ENCODE measurements at regions not wholly inside any gene's neighbourhood (a gene's known extent, or its start where the extent isn't known, plus 50 kb on each side); places are given as distances from the start of the nearest gene placed in this dataset.

DNA sequence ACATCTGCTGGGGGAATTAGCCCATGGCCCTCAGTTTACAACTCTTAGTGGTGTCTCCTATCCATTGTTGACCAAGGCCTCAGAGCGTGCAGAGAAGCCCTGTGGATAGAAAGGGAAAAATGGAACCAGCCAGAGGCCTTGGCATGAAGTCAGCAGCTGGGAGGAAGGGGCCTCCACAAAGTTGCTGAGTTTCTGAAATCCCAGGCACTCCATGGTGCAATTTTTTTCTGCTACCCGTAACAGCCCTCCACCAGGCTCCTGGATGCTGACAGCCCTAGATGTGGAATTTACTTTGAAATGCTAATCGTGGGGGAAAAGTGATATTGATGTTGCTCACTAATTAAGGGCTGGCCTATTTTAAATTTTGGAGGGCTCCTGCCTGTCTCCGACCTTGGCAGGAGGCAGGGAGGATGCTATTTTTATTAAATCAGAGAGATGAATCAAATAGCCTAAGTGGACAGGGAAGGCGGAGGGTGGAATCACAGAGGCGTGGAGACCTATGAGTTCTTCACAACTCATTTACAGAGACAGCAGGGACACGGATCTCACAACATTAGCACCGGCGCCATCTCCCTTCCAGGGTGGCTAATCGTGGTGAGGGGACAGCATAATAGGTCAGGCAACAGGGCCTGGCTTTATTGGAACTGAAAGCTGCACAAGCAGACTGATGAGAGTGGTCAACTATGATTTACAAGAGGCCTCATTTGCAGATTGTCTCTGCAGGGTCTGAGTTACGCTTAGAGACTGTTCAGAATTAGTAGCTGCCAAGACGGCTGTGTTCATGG is 99.8 kb upstream of the WSCD2 start:
- no peak for DNase-seq (ENCODE audit: low read depth in 4 of 4, low spot score in 2 of 4)

DNA sequence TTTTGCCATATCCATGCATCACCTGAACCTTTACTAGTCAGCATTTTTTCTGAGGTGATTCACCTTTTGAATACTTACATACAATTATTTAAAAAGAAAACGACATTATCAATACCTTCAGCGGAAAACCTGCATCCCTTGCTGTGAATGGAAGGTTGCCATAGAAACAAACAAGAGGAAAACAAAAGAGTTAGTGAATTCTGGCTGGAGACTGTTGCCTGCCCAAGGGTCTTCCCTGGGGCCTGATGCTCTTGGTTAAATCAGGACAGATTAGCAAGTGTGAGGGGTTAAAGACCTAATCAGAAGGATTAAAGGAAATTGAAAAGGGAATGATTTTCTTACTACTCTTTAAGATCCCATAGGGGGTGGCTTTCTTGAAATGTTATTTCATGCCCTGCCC is 96.0 kb upstream of the WSCD2 start:
- no peak for DNase-seq (ENCODE audit: low read depth in 4 of 4, low spot score in 2 of 4)

DNA sequence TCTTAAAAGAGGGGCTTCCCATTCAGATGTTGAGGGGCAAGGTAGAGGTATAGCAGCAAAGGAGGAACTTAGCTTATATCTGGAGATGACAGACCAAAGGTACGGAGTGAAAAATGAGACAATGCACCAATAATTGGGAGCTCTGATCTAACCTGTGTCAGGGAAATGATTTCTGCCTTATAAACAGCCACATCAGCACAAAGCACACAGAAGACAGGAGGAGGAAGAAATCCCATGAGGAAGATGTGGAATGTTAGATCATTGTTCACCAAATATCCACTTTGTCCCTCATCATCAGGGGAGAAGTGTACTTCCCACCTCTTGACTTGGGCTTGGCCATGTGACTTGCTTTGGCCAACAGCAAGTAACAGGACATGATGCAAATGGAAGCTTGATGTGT is 93.7 kb upstream of the WSCD2 start:
- DNase-seq (ENCODE audit: low read depth in 4 of 4, low spot score in 2 of 4), result no peak

DNA sequence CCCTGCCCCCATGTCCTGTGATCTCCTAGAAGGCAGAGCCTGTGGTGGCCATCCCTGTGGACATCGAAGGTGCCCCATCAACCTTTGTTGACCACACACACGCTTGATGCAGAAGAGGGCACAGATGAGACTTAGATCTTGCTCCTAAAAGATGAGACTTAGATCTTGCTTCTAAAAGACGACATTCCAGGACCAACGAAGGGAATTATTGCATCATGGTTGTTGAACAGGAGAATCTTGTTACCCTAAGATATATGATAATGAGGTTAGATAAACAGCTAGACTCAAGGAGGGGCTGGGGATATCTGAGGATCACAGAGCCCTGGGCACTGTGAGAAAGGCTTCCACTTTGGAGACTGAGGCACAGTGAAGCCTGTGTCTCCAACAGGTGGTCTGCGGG is 91.1 kb upstream of the WSCD2 start:
- no peak for DNase-seq (ENCODE audit: low read depth in 4 of 4, low spot score in 2 of 4)

DNA sequence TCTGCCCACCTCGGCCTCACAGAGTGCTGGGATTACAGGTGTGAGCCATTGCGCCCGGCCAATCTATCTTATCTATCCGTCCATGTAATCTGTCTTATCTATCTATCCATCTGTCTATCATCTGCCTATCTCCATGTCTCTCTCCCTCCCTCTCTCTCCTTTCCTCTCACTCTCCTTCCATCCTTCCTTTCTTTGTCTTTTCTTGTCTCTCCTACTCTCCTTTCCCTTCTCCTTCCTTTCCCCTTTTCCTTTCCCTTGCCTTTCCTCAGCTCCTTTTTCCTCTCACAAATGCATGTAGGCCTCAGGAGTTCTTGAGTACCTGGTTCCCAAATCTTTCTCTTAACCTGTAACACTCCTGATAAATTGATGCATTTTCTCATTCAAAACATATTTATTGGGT is 89.3 kb upstream of the WSCD2 start:
- no peak for DNase-seq (ENCODE audit: low read depth in 4 of 4, low spot score in 2 of 4)

DNA sequence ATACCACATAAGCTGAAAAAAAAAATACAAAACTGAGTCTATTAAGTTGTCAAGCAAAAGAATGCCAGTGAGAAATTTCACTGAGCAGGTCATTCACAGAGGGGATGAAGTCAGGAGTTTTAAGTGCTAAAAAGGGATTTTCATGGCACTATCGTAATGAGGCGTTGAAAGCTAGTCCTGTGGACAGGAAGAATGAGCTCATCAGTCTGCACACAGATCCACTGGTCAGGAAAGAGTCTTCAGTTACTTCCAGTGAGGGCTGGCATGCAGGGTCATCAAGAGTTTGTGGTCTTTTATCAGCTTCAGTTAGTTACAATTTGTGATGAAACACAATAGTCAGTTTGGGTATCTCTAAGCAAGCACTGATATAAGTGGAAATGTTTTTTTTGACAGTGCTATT is 88.1 kb upstream of the WSCD2 start:
- no peak for DNase-seq (ENCODE audit: low read depth in 4 of 4, low spot score in 2 of 4)

DNA sequence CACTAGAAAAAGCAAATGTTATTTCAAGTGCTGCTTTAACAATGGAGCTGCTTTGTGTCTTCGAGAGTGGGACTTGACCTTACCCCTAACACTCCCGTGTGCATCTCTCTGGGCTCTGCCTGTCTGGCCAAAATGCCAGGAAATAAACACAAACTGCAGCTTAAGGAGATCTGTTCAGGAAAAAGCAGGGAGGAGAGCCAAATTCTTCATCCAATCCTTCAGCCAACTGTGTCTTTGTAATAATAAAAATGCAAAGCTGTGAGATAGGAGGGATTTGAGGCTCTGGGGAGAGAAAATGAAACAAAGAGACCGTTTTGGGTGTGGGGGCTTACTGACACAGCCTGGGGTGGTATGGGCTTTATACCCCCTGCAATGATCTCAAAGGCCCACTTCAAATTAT is 85.8 kb upstream of the WSCD2 start:
- no peak for DNase-seq (ENCODE audit: low read depth in 4 of 4, low spot score in 2 of 4)

DNA sequence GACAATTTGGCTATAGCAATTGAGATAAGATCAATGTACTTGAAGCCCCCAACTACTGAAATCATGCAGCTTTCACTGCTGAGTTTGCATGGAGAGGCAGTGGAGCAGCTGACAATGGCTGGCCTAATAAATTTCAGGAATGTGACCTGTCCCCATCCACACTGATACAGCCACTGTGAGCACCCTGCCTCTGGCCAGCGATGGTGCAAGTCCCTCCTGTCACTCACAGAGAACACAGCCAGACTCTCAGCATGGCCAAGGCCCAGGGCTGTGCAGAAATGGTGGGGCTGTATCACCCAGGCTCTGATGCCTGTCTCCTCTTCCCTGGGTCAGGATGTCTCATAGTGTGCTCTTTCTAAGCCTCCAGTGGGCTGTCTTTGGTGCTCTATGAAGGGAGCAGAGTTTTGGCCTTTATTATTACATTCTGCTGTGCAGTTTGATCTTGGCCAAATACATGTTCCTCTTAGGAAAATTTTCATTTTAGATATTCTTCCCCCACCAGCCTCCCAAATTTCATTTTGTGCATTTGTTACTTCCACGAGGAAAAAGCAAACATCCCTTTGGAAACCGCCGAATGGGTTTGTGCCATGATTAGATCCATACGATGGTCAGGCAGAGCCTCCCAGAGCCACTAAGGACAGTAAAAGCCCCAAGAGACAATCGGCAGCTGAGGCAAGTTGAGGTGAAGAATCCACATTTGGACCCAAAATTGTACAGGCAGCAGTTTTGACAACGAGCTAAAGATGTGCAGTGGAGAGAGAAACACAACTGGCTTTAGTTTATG is 85.1 kb upstream of the WSCD2 start:
- DNase-seq (ENCODE audit: low read depth in 4 of 4, low spot score in 2 of 4), result no peak

DNA sequence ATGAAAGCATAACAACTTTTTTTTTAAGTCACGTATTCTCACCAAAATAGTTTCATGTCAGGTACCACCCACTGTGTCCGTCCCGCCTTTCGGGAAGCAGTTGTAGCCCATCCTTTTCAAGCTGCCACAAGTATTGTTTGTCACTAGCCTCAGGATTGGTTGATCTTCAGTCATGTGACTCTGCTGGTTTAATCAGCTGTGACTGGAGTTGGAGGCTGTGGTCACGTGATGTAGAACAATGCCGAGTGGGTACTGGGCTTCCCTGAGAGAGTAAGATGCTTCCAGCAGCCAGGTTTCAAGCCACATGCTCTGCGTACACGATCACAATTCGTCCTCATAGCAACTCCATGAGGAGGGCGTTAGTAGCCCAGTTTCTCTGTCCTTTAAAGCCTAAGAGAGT is 83.0 kb upstream of the WSCD2 start:
- DNase-seq (ENCODE audit: low read depth in 4 of 4, low spot score in 2 of 4), result no peak

DNA sequence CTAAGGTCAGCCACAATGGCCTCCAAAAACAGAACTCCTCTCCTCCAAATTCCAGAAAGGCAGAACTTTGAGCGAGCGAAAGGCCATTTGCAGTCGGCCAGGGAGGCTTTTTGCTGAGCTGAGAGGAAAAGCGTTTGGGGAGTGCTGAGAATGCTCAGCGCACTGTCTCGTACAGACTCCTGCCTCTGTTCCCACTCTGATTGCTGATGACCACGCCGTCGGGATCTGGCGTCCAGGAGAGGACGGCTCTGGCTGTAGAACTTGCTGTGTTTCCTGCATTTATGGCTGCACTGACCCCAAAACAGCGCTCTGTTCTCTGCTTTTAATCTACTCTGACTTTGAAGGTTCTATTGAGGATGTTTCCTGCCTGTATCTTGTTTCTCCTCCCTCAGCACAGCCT is 82.4 kb upstream of the WSCD2 start:
- no peak for DNase-seq (ENCODE audit: low read depth in 4 of 4, low spot score in 2 of 4)

DNA sequence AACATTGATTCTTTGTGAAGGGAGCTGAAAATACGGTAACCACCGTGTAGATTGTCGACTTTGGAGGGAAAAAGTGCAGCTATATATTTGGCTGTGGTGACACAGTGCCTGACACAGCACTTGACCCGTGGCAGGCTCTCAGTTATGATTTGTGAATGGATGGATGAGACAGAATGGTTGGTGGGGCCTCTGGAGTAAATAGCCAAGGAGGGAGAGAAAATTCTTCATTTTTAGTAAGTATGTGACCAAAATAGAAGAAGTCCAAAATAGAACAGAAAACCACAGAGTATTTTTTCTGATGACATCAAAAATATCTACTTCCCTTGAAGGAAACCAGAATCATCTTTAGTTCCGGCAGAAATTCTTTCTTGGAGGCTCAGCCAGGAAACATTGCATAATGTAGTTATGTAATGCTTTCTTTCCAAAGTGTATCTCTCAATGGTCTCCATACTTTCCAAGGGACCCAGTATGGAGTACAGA is 82.0 kb upstream of the WSCD2 start:
- no peak for DNase-seq (ENCODE audit: low read depth in 4 of 4, low spot score in 2 of 4)

DNA sequence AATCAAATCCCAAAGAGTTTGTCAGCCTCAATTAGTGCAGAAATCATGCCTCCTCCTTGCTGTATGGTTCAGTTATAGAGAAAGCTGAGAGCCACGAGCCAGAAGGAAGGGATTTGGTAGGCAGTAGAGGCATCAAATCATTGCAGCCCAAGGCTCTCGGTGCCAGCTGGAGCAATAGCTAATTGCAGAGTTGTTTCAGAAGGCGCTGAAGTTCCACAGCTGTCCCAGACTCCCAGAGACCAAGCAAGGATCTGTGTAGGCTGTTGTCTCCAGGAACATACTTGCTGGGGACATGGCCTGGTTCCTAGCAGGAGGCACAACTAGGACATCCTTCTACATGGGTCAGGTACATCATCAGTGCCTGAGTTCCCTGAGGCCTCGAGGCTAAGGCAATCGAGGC is 80.4 kb upstream of the WSCD2 start:
- DNase-seq (ENCODE audit: low read depth in 4 of 4, low spot score in 2 of 4), result no peak

DNA sequence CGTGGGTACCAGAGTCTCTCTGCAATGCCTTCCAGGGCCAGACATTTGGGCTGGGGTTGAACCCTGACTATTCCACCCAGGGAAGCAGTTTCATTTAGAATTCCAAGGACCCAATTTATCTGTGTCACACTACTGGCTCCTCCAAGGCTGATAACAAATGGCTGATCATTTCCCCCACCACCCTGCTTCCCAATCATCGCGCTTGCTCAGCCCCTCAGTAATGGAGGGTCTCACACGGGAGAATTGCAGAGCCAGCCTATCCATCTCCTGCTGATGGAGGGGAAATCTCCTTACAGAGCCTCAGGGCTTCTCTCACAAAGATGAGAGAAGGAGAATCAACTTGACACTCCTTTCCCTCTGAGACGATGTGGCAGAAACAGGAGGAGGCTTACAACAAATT is 78.4 kb upstream of the WSCD2 start:
- no peak for DNase-seq (ENCODE audit: low read depth in 4 of 4, low spot score in 2 of 4)

DNA sequence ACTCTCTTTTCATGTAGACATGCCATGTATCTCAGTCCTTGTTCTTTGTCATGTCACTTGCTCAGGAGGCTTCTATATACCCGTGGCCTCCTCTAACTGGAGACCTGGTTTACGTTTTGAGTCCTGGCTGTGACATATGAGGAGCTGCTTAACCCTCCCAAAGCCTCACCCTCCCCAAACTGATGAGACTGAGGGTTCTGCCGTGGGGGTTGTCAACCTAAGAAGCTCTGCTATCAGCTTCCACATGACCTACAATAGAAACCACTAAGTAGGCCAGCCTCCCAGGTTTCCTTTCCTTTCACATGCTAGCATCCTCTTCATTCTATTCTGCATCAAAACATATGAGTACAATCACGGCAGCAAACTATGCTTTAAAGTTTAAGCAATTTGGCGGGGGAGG is 76.8 kb upstream of the WSCD2 start:
- no peak for DNase-seq (ENCODE audit: low read depth in 4 of 4, low spot score in 2 of 4)

DNA sequence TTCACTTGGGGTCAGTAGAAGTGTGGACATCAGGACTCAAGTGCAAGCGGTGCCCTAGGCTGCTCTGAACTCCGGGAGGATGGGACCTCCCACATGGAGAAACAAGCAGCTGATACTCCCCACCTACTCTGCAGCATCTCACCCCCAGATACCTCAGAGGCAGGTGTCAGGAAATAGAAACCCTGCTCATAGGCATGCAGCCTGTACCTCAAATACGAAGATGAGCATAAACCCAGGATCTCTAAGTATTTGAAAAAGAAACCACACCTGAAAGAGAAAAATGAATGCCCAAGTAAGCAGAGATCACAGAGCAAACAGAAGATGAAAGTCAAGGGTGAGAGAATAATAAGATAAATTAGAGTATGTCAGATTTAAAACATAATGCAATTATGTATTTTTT is 75.6 kb upstream of the WSCD2 start:
- no peak for DNase-seq (ENCODE audit: low read depth in 4 of 4, low spot score in 2 of 4)

DNA sequence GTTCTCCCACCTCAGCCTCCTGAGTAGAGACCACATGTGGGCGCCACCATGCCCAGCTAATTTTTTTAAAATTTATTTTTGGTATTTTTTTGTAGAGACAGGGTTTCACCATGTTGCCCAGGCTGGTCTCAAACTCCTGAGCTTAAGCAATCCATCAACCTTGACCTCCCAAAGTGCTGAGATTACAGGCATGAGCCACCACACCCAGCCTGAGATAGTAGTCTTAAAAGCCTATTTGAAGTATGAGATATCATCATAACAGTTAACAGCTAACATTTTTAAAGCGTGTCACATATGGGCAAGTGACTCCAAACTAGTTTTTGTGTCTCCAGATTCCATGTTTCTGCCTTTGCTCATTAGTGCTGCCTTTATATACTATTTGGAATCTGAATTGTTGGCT is 74.6 kb upstream of the WSCD2 start:
- no peak for DNase-seq (ENCODE audit: low read depth in 4 of 4, low spot score in 2 of 4)

DNA sequence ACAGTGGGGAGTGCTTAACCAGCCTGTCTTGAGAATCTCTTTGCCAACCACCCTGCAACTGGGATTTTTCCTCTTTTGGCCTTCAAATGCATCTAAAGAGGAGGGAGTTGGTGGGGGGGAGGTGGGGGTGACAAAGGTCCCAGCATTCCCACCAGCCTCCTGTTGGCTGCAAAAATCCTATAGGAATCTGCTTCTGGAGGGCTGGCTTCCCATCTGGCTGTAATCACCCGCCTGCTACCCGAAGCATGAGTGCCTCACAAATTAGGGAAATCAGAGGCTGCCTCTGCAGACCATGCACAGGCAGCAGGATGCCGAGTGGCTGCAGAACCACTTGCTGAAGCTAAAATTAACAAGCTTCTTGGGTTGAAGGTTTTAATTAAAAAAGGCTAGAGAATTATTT is 73.9 kb upstream of the WSCD2 start:
- no peak for DNase-seq (ENCODE audit: low read depth in 4 of 4, low spot score in 2 of 4)

DNA sequence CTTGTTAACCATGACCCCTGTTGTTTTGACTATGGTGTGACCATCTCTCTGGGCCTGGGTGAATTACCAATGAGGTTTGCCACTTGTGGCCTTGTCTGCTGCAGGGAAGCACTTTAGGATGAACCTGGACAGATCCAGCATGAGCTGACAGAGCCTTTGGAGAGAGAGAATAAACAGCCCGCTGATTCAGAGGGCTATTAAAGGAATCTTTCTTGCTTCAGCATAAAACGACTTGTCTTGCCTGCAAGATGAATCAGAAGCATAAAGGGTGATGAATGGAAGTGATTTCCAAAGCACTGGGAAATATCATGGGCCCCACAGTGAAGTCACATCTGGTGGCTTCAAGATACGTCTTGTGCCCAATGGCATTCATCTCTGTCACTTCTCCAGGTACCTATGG is 69.0 kb upstream of the WSCD2 start:
- DNase-seq (ENCODE audit: low read depth in 4 of 4, low spot score in 2 of 4), result no peak

DNA sequence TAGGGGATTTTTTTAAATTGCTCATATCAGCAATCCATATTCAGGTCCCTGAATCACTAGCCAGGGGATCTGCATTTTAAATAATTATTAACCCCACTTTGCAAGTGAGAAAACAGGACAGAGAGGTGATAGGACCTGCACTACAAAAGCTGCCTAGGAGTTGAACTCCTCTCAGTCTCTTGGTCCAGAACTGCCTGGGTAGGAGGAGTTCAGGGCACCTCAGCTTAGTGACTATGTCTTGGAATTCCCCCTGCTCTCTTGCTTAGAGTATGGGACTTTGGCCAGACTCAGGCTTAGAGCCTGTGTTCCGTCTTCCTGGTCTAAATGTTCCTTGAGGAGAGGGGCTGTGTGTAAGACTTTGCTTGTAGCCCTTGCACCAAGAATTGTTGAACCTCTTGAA is 68.2 kb upstream of the WSCD2 start:
- DNase-seq (ENCODE audit: low read depth in 4 of 4, low spot score in 2 of 4), result no peak

DNA sequence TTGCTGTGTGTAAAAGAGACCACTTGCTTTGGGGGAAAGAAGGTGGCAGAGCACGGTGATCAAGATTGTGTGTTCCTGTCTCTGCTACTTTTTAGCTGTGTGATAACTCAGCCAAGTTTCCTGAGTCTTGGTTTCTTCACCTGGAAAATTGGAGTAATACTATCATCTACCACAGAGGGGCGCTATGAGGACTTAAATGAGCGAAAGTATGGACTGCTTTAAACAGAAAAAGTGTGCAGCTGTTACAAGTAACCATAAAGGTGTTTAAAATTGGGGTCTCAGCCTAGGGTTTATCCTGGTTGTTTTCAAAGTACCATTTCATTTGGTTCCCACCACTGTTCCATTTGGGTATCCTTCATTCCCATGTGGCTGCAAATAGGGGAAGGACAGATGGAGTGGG is 65.9 kb upstream of the WSCD2 start:
- DNase-seq (ENCODE audit: low read depth in 4 of 4, low spot score in 2 of 4), result no peak

DNA sequence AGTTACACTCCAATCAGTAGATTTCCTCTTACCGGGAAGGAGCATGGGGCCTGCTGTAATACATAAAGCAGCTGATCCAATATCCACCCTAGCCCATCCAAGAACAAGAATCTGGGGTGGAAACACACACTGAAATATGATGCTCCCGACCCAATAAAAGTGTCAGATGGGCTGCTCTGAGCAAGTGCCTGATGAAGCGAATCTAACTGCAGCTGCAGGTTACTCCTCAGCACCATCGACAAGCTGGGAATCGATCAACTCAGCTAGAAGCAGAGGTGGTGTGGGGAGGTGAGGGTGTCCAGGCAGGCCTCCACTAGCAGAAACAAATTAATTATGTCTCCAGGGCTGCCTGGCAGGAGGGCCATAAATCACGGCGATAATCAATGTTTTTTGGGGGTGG is 64.0 kb upstream of the WSCD2 start:
- peak in 2 of 4 donors; percentile 28 to 38 for DNase-seq (ENCODE audit: low read depth in 4 of 4, low spot score in 2 of 4)

All from left renal cortex interstitium (tissue), 4 donors.